ENCODE measurements at regions not wholly inside any gene's neighbourhood (a gene's known extent, or its start where the extent isn't known, plus 50 kb on each side); places are given as distances from the start of the nearest gene placed in this dataset.

DNA sequence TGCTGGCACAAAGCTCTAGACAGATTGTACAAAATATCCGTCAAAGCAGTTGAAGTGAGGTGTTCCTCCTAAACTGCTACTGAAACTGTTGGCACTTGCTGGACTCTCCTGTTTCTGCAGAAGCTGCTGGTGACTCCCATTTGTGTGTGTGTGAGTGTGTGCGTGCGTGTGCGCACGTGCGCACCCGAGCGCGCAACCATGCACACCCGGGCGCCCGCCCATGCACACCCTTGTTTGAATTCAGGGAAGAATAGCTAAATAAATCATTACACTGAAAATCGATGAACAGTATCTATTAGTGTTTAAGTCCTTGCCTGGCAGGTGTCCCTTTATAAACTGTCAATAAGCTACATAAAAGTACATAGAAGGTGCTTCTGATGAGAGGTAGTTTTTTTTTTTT, 156.4 kb upstream of the B3GALT2 start:
- RAD21 ChIA-PET (ENCODE audit: low non-redundant PET in 1 of 2, low total read pairs in 2 of 2, uncharacterized antibody in 2 of 2, unreplicated experiment in 2 of 2) = no interaction called here
- DNase-seq (ENCODE audit: low read depth, low spot score) = no peak
- Histone ChIP-seq H3K27me3 (ENCODE audit: insufficient read depth, low read length) (no peaks in the 10 kb centered on the region), H4K20me1 (ENCODE audit: insufficient read depth) (no peaks in the 10 kb centered on the region), H3K9me2 (ENCODE audit: insufficient read depth) (no peaks in the 10 kb centered on the region), H3K4me2 (ENCODE audit: low read length) (no peak overlapping the region), H3K9me3 (ENCODE audit: control insufficient read depth in 1 of 2, insufficient read depth in 1 of 2, low read depth in 1 of 2, low read length in 2 of 2) (no peaks in the 10 kb centered on the region), H3K79me2 (ENCODE audit: insufficient read depth, low read length) (no peaks in the 10 kb centered on the region), H3K4me3 (replicated peaks in 1 of 2; ENCODE audit: low read depth in 1 of 2, low read length in 2 of 2) (no peak overlapping the region), H3K27ac (ENCODE audit: low read depth, low read length) (no peak overlapping the region), H3K4me1 (ENCODE audit: control insufficient read depth in 1 of 2, insufficient read depth in 2 of 2, low read length in 2 of 2) (no peaks in the 10 kb centered on the region), H3K9ac (ENCODE audit: low read length) (no peak overlapping the region), H3K36me3 (ENCODE audit: control insufficient read depth in 1 of 2, insufficient read depth in 2 of 2, low read length in 2 of 2) (no peaks in the 10 kb centered on the region), H2AFZ (ENCODE audit: low read depth, low read length, poor library complexity, severe bottlenecking) (no peak overlapping the region)
- no peak for TF ChIP-seq CEBPB (IDR thresholded peaks at IDR 0.05; ENCODE audit: low read depth)
- no peak for TF ChIP-seq ZNF274 (IDR thresholded peaks at IDR 0.05; ENCODE audit: low read depth, low read length)
- no peak for TF ChIP-seq YY1 (IDR thresholded peaks at IDR 0.05; ENCODE audit: extremely low read depth, insufficient replicate concordance, low read depth, low read length)
- TF ChIP-seq, protein P1, sequence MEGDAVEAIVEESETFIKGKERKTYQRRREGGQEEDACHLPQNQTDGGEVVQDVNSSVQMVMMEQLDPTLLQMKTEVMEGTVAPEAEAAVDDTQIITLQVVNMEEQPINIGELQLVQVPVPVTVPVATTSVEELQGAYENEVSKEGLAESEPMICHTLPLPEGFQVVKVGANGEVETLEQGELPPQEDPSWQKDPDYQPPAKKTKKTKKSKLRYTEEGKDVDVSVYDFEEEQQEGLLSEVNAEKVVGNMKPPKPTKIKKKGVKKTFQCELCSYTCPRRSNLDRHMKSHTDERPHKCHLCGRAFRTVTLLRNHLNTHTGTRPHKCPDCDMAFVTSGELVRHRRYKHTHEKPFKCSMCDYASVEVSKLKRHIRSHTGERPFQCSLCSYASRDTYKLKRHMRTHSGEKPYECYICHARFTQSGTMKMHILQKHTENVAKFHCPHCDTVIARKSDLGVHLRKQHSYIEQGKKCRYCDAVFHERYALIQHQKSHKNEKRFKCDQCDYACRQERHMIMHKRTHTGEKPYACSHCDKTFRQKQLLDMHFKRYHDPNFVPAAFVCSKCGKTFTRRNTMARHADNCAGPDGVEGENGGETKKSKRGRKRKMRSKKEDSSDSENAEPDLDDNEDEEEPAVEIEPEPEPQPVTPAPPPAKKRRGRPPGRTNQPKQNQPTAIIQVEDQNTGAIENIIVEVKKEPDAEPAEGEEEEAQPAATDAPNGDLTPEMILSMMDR (IDR thresholded peaks at IDR 0.05 in 2 of 3, conservative IDR thresholded peaks at IDR 0.05 in 1 of 3; ENCODE audit: borderline replicate concordance in 1 of 3, insufficient read depth in 1 of 3, low read depth in 2 of 3, low read length in 2 of 3) = no peak
- TF ChIP-seq ELF1 (IDR thresholded peaks at IDR 0.05; ENCODE audit: borderline replicate concordance, low read depth) = no peak
- TF ChIP-seq SIN3A (IDR thresholded peaks at IDR 0.05; ENCODE audit: low read depth) = no peak
- TF ChIP-seq, protein P2, sequence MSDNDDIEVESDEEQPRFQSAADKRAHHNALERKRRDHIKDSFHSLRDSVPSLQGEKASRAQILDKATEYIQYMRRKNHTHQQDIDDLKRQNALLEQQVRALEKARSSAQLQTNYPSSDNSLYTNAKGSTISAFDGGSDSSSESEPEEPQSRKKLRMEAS (IDR thresholded peaks at IDR 0.05) = no peak
- TF ChIP-seq, protein P3, sequence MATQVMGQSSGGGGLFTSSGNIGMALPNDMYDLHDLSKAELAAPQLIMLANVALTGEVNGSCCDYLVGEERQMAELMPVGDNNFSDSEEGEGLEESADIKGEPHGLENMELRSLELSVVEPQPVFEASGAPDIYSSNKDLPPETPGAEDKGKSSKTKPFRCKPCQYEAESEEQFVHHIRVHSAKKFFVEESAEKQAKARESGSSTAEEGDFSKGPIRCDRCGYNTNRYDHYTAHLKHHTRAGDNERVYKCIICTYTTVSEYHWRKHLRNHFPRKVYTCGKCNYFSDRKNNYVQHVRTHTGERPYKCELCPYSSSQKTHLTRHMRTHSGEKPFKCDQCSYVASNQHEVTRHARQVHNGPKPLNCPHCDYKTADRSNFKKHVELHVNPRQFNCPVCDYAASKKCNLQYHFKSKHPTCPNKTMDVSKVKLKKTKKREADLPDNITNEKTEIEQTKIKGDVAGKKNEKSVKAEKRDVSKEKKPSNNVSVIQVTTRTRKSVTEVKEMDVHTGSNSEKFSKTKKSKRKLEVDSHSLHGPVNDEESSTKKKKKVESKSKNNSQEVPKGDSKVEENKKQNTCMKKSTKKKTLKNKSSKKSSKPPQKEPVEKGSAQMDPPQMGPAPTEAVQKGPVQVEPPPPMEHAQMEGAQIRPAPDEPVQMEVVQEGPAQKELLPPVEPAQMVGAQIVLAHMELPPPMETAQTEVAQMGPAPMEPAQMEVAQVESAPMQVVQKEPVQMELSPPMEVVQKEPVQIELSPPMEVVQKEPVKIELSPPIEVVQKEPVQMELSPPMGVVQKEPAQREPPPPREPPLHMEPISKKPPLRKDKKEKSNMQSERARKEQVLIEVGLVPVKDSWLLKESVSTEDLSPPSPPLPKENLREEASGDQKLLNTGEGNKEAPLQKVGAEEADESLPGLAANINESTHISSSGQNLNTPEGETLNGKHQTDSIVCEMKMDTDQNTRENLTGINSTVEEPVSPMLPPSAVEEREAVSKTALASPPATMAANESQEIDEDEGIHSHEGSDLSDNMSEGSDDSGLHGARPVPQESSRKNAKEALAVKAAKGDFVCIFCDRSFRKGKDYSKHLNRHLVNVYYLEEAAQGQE (IDR thresholded peaks at IDR 0.05; ENCODE audit: low read depth) = no peak
- no peak for TF ChIP-seq EZH2phosphoT487 (IDR thresholded peaks at IDR 0.05; ENCODE audit: borderline replicate concordance)
- TF ChIP-seq, protein P4, sequence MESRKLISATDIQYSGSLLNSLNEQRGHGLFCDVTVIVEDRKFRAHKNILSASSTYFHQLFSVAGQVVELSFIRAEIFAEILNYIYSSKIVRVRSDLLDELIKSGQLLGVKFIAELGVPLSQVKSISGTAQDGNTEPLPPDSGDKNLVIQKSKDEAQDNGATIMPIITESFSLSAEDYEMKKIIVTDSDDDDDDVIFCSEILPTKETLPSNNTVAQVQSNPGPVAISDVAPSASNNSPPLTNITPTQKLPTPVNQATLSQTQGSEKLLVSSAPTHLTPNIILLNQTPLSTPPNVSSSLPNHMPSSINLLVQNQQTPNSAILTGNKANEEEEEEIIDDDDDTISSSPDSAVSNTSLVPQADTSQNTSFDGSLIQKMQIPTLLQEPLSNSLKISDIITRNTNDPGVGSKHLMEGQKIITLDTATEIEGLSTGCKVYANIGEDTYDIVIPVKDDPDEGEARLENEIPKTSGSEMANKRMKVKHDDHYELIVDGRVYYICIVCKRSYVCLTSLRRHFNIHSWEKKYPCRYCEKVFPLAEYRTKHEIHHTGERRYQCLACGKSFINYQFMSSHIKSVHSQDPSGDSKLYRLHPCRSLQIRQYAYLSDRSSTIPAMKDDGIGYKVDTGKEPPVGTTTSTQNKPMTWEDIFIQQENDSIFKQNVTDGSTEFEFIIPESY (IDR thresholded peaks at IDR 0.05; ENCODE audit: extremely low read depth, insufficient replicate concordance, low read length) = no peak
- no peak for TF ChIP-seq EZH2 (IDR thresholded peaks at IDR 0.05)
- no peak for TF ChIP-seq POLR2A (IDR thresholded peaks at IDR 0.05; ENCODE audit: borderline replicate concordance, extremely low read depth, insufficient read depth, insufficient read length)
- TF ChIP-seq, protein P5, sequence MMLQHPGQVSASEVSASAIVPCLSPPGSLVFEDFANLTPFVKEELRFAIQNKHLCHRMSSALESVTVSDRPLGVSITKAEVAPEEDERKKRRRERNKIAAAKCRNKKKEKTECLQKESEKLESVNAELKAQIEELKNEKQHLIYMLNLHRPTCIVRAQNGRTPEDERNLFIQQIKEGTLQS (IDR thresholded peaks at IDR 0.05) = no peak
- no peak for TF ChIP-seq SP1 (IDR thresholded peaks at IDR 0.05; ENCODE audit: low read depth)
- no peak for TF ChIP-seq SRF (IDR thresholded peaks at IDR 0.05; ENCODE audit: low read depth)
- no peak for TF ChIP-seq TCF7L2 (IDR thresholded peaks at IDR 0.05; ENCODE audit: borderline replicate concordance, extremely low read depth, insufficient read depth, insufficient read length)
- ATAC-seq = no peak
- POLR2A ChIA-PET = no interaction called here
- intact Hi-C loops (cut with micrococcal nuclease) = no loop called here
- CTCF ChIA-PET = no interaction called here
- no TSS peak for BruUV-seq (replicated peaks)

Data from HCT116 (cell line).